ENCODE measurements at regions not wholly inside any gene's neighbourhood (a gene's known extent, or its start where the extent isn't known, plus 50 kb on each side); places are given as distances from the start of the nearest gene placed in this dataset.

DNA sequence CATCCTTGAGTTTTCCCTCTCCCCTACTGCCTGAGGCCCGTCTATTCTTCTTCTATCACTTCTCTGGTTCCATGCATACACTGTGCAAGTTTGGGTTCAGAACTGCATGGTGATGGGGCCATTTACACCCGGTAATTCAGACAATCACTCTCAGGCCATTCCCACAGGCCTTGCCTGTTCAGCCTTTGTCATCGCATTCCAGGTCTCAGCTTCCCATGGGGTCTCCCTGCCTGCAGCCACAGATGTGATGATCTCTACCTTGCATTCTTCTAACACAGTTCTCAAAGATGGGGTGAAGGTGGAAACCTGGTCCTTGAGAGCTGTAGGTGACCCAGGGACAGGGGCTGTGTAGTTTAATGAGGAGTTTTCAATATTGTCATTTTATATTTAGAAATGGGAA is 209.2 kb upstream of the TOPAZ1 start:
- no peaks in the 10 kb centered on the region for H3K9me3 Mint-ChIP-seq
- H3K27me3 Mint-ChIP-seq (ENCODE audit: low read depth): peaks cover 4% of the 10 kb centered on the region
- intact Hi-C loops (cut with micrococcal nuclease): no loop called here
- no peak overlapping the region for H3K27ac Mint-ChIP-seq
- no peak overlapping the region for H3K4me3 Mint-ChIP-seq
- H3K4me1 Mint-ChIP-seq (ENCODE audit: low read depth): no peaks in the 10 kb centered on the region
- CTCF ChIA-PET: no interaction called here
- DNase-seq: no peak
- H3K36me3 Mint-ChIP-seq (ENCODE audit: low read depth): no peaks in the 10 kb centered on the region

DNA sequence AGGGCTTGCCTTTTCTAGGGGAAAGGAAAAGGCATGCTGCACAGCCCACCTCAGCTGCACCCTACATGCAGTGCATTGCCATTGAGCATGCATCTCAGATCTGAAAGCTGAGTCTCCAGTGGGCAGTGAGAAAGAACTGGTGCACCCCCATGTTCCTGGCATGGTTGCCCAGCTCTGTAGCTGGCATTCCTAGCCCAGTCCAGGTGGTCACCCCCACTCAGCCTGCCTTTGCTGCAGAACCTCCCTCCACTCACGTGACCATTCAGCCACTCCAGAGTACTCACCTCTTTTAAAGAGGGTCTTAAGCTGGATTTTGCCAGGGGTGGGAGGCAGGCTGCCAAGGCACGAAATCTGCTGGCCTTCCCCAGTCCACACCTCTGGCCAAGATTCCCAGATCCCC is 208.6 kb upstream of the TOPAZ1 start:
- intact Hi-C loops (cut with micrococcal nuclease): no loop called here
- Mint-ChIP-seq H3K4me3 (no peak overlapping the region), H3K36me3 (ENCODE audit: low read depth) (no peaks in the 10 kb centered on the region), H3K27me3 (ENCODE audit: low read depth) (no peaks in the 10 kb centered on the region), H3K4me1 (ENCODE audit: low read depth) (no peaks in the 10 kb centered on the region), H3K9me3 (no peaks in the 10 kb centered on the region), H3K27ac (no peak overlapping the region)
- CTCF ChIA-PET: no interaction called here
- DNase-seq: no peak

DNA sequence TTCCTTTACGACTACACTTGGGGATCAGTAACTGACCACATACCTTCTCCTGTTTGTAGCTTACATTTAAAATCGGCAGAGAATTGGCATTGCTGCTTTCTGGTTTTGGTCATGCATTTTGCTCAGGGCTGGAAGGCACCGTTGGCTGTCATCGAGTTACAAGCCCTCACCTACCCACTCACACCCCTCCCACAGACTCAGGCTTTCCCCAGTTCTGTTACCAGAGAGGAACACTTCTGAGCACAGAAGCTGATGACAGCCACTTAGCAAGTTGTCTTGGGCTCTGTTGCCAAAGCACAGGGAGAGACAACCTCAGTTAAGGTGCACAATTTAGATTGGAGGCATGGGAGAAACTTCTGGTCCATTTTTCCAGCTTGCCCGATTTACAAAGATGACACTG is 204.8 kb upstream of the TOPAZ1 start:
- Mint-ChIP-seq H3K36me3 (ENCODE audit: low read depth) (no peaks in the 10 kb centered on the region), H3K27ac (no peak overlapping the region), H3K4me3 (no peak overlapping the region), H3K27me3 (ENCODE audit: low read depth) (peaks cover 3% of the 10 kb centered on the region), H3K9me3 (no peaks in the 10 kb centered on the region), H3K4me1 (ENCODE audit: low read depth) (no peaks in the 10 kb centered on the region)
- CTCF ChIA-PET: no interaction called here
- intact Hi-C loops (cut with micrococcal nuclease): no loop called here
- no peak for DNase-seq

DNA sequence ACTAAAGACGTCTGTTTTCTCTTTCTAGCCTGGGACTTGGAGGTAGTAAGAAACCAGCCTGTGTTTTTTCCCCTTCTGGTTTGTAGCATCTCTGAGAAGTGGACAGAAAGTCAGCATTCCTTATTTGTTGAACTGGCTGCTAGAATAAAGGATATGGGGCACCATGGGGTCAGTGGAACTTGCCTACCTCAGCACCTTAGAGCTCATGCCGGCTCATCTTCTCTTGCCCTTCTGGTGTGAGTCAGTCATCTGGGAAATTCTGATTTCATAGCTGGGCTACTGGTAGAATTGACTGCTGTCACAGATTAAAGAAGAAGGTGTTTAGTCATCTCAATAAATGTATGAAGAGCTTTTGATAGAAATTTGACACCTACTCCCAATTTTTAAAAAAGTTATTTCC is 202.7 kb upstream of the TOPAZ1 start:
- no peak for DNase-seq
- CTCF ChIA-PET: no interaction called here
- Mint-ChIP-seq H3K27ac (no peak overlapping the region), H3K36me3 (ENCODE audit: low read depth) (no peaks in the 10 kb centered on the region), H3K9me3 (no peaks in the 10 kb centered on the region), H3K4me1 (ENCODE audit: low read depth) (no peaks in the 10 kb centered on the region), H3K27me3 (ENCODE audit: low read depth) (peaks cover 5% of the 10 kb centered on the region), H3K4me3 (no peak overlapping the region)
- intact Hi-C loops (cut with micrococcal nuclease): no loop called here

DNA sequence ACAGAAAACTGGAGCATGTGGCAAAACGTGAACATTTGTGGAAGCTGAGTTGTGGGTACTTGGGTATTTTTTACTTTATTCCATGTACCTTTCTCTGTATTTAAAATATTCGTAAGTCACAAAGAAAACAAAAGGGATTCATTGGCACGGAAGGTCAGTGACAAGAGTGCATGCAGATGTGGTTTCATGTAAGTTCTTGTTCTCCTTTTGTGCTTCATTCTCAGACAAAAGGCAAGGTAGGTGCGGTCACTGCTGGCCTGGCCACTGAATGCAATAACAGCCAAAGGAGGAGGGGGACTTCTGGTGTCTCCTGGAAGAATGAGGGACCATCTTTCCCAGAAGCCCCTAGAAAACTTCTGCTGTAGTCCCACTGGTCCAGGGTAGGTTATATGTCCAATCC is 200.0 kb upstream of the TOPAZ1 start:
- peaks cover 6% of the 10 kb centered on the region for H3K4me1 Mint-ChIP-seq (ENCODE audit: low read depth)
- intact Hi-C loops (cut with micrococcal nuclease): no loop called here
- CTCF ChIA-PET: no interaction called here
- peaks cover 16% of the 10 kb centered on the region for H3K27me3 Mint-ChIP-seq (ENCODE audit: low read depth)
- no peak overlapping the region for H3K27ac Mint-ChIP-seq
- H3K9me3 Mint-ChIP-seq: no peaks in the 10 kb centered on the region
- no peak for DNase-seq
- H3K4me3 Mint-ChIP-seq: no peak overlapping the region
- H3K36me3 Mint-ChIP-seq (ENCODE audit: low read depth): no peaks in the 10 kb centered on the region

DNA sequence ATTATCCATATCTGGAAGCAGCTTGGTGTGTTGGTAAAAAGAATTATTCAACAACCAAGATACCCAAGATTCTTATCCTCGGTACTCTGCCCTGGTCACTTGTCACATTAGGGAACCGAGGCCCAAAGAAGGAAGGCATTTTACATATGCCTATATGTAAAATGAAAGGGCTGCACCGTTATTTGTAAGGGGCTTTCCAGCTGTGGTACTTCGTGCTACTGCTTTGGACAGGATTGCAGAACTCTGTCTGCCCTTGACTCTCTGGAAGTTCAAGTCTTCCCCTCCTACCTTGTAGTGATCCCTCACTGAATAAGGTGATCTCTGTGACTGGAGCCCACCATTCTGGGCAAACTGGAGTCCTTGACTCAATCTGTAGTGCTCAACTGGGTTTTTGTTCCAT is 198.9 kb upstream of the TOPAZ1 start:
- Mint-ChIP-seq H3K27ac (no peak overlapping the region), H3K27me3 (ENCODE audit: low read depth) (peaks cover 20% of the 10 kb centered on the region), H3K9me3 (no peaks in the 10 kb centered on the region), H3K36me3 (ENCODE audit: low read depth) (no peaks in the 10 kb centered on the region), H3K4me1 (ENCODE audit: low read depth) (peaks cover 6% of the 10 kb centered on the region), H3K4me3 (no peak overlapping the region)
- no peak for DNase-seq
- intact Hi-C loops (cut with micrococcal nuclease): no loop called here
- CTCF ChIA-PET: no interaction called here

DNA sequence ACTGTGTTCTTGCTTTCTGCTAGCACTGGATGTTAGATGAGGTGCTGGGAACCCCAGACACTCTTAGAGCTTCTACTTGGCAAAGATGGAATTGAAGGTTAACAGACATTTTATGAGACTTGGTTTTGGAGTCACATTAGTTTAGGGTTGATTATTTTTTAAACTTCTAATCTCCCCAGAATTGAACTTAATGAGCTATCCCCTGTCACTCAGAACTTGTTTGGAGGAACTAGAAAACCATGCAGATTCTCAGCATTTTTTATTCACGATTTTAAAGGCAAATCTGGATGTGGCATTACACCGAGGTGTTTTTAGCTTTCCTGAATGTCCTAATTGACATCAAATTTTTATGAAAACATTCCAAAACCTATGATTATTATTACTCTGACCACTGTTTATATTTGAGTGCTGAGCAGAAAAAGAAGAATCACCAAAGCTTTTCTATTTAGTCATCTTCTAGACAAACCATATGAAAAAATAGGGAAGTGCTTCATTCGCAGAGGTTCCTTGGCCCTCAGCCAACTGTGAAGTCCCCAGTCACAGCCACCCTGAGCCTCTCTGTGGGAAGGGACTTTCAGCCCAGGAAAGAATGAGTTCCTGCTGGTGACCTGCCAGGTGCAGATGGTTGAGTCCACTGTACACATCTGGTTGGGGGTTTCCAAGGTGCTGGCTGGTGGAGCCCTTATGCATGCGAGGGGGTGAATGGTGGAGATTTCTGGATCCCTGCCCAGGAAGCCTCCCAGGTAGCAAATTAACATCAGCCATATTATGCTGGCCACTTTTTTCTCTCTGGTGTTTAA is 196.0 kb upstream of the TOPAZ1 start:
- peaks cover 6% of the 10 kb centered on the region for H3K4me1 Mint-ChIP-seq (ENCODE audit: low read depth)
- H3K36me3 Mint-ChIP-seq (ENCODE audit: low read depth): no peaks in the 10 kb centered on the region
- peaks cover 17% of the 10 kb centered on the region for H3K27me3 Mint-ChIP-seq (ENCODE audit: low read depth)
- H3K9me3 Mint-ChIP-seq: no peaks in the 10 kb centered on the region
- H3K4me3 Mint-ChIP-seq: no peak overlapping the region
- no peak overlapping the region for H3K27ac Mint-ChIP-seq
- CTCF ChIA-PET: interaction anchor here (0.5 kb wide), 1 partner anchor 9 kb away, joined by 3 read pairs; no protein-coding TSS in a partner anchor
- intact Hi-C loops (cut with micrococcal nuclease): no loop called here
- DNase-seq: peak; percentile 68

DNA sequence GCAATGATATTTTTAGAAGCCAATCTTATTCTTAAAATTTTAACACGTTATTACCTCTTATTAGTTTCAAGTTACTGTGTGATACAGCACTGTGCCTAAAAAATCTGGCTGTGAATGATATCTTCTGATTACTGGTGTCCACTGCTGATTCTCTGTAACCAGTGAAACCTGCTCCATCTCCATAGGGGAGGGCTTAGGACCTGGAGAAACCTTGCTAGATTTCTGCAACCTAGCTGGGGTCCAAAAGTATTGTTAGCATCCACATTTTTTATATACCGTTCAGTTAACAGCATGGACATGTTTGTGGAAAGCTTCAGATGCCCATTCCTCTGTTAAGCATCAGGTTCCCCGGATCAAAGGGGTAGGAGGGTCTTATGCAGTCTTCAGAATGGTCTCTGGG is 193.9 kb upstream of the TOPAZ1 start:
- peaks cover 6% of the 10 kb centered on the region for H3K4me1 Mint-ChIP-seq (ENCODE audit: low read depth)
- no peaks in the 10 kb centered on the region for H3K36me3 Mint-ChIP-seq (ENCODE audit: low read depth)

DNA sequence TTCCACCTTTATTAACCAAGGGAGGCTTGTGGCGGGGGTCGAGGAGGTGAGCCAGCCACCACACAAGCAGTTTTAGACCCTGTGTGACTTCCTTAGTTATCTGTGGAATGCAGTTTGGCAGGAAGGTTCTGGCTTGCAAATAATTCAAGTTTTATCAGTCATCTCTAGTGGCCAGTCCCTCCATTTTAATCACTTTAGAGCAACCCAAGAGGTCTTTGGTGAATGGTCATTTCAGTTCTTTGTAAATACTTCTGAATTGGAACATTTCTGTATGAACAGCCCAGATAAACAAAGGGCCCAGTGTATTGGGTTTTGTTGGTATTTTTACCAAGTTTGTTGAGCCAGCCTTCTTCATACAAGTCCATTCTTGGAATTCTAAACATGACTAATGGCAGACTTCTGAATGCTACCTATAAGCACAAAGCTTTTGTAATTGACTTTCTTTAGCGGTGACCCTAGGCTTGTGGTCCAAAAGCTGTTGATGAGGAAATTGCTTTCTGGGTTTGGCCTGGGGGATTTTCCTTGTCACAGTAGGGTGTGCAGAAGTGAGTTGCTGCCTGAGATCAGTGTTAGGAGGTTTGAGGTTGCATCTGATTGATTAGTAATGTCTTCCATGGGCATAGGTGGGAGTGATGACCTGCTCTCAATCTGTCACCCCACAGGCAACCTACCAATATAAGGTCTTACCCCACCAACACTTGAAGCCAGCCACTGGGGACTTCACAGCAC is 193.3 kb upstream of the TOPAZ1 start:
- Mint-ChIP-seq H3K27me3 (ENCODE audit: low read depth) (peaks cover 18% of the 10 kb centered on the region), H3K36me3 (ENCODE audit: low read depth) (no peaks in the 10 kb centered on the region), H3K4me3 (no peak overlapping the region), H3K27ac (no peak overlapping the region), H3K9me3 (no peaks in the 10 kb centered on the region), H3K4me1 (ENCODE audit: low read depth) (peaks cover 6% of the 10 kb centered on the region)
- CTCF ChIA-PET: no interaction called here
- DNase-seq: no peak
- intact Hi-C loops (cut with micrococcal nuclease): no loop called here

More for the DNA sequence above, 193.9 kb upstream of the TOPAZ1 start:
- Mint-ChIP-seq H3K4me3 (no peak overlapping the region), H3K9me3 (no peaks in the 10 kb centered on the region), H3K27me3 (ENCODE audit: low read depth) (peaks cover 18% of the 10 kb centered on the region), H3K27ac (no peak overlapping the region)
- CTCF ChIA-PET: no interaction called here
- intact Hi-C loops (cut with micrococcal nuclease): no loop called here
- no peak for DNase-seq

DNA sequence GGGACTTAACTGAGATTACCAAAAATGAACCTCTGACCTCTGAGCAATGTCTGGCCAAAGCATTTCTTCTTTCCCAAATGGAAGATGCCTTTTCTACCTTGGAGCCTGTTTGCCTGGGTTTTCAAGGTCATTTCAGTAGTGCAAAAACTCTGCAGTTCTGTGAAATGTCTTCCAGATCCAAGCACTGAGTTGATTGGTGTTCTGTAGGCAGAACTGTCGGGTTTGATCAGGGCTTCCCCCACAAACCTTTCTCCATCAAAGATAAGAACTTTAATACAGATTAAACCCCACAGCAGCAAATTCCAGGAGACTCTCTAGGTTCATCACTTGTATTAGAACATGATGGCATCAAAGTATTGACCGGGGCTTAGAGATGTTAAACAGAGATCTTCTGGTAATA is 192.7 kb upstream of the TOPAZ1 start:
- Mint-ChIP-seq H3K27ac (no peak overlapping the region), H3K27me3 (ENCODE audit: low read depth) (peaks cover 18% of the 10 kb centered on the region), H3K9me3 (no peaks in the 10 kb centered on the region), H3K36me3 (ENCODE audit: low read depth) (no peaks in the 10 kb centered on the region), H3K4me1 (ENCODE audit: low read depth) (peaks cover 6% of the 10 kb centered on the region), H3K4me3 (no peak overlapping the region)
- CTCF ChIA-PET: no interaction called here
- intact Hi-C loops (cut with micrococcal nuclease): no loop called here
- DNase-seq: no peak

DNA sequence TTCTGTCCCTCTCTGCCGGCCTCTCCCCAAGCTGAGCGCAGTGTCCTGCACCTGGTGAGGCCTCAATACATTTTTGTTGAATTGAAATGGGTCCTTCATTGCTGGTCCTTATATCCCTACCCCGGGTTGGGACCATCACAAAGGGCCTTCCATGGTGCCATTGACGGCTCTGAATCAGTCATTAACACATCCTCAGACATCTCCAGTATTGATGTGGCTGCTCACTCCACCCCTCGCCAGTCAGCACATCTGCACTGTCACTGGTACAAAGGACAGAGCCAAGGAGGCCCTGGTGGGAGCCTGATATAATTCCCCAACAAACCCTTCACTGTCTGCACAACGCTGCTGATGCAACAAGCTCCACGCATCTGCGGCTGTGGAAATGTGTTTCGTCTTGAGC is 191.6 kb upstream of the TOPAZ1 start:
- CTCF ChIA-PET: interaction anchor here (0.7 kb wide), 1 partner anchor 64 kb away, joined by 3 read pairs; no protein-coding TSS in a partner anchor
- no peak overlapping the region for H3K4me3 Mint-ChIP-seq
- H3K4me1 Mint-ChIP-seq (ENCODE audit: low read depth): peaks cover 6% of the 10 kb centered on the region
- peaks cover 14% of the 10 kb centered on the region for H3K27me3 Mint-ChIP-seq (ENCODE audit: low read depth)
- DNase-seq: no peak
- no peak overlapping the region for H3K27ac Mint-ChIP-seq
- no peaks in the 10 kb centered on the region for H3K9me3 Mint-ChIP-seq
- intact Hi-C loops (cut with micrococcal nuclease): no loop called here
- H3K36me3 Mint-ChIP-seq (ENCODE audit: low read depth): no peaks in the 10 kb centered on the region

DNA sequence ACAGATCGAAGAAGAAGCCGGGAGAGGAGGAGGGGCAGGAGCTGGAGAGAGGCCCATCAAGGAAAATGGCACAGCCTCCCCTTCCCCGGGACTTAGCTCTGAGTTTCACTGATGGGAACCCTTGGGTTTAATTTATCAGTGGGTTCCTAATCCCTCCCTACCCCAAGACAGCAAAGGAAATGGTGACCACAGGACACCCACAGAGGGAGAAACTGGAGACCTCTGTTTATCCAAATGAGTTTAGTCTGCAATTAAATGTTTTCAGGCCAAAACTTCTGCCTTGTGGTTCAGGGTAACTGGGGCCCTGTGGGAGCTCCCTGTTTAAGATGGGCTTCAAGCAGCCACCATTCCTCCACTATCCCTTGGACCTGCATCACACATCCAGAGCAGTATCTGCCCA is 190.8 kb upstream of the TOPAZ1 start:
- no peak overlapping the region for H3K4me3 Mint-ChIP-seq
- CTCF ChIA-PET: interaction anchor here (0.5 to 0.7 kb wide), 2 partner anchors 41 to 64 kb away, joined by 3 read pairs; no protein-coding TSS in a partner anchor
- intact Hi-C loops (cut with micrococcal nuclease): no loop called here
- no peak for DNase-seq
- H3K27me3 Mint-ChIP-seq (ENCODE audit: low read depth): peaks cover 11% of the 10 kb centered on the region
- no peaks in the 10 kb centered on the region for H3K36me3 Mint-ChIP-seq (ENCODE audit: low read depth)
- H3K27ac Mint-ChIP-seq: no peak overlapping the region
- H3K4me1 Mint-ChIP-seq (ENCODE audit: low read depth): peaks cover 2% of the 10 kb centered on the region
- no peaks in the 10 kb centered on the region for H3K9me3 Mint-ChIP-seq

DNA sequence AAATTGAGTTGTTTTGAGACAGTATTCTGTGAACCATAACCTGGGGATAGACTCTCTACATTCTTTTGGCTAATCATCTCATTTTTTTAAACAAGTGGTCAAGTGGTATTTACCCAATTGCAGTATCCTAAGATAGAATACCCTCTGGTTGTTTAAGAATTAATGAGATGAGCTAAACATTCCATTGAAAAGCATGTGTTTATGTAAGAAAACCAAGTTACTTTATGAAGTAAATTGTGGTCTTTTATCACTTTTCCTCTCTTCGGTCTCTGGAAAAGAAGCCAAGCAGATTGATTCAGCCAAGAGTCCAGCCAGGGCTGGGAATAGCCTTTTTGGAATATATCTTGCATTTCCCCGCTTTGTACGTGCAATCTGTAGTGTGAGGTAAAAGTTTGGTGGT is 185.7 kb upstream of the TOPAZ1 start:
- no peak overlapping the region for H3K27ac Mint-ChIP-seq
- no peaks in the 10 kb centered on the region for H3K36me3 Mint-ChIP-seq (ENCODE audit: low read depth)
- CTCF ChIA-PET: no interaction called here
- no peak for DNase-seq
- no peaks in the 10 kb centered on the region for H3K9me3 Mint-ChIP-seq
- peaks cover 6% of the 10 kb centered on the region for H3K27me3 Mint-ChIP-seq (ENCODE audit: low read depth)
- intact Hi-C loops (cut with micrococcal nuclease): no loop called here
- peaks cover 32% of the 10 kb centered on the region for H3K4me1 Mint-ChIP-seq (ENCODE audit: low read depth)
- H3K4me3 Mint-ChIP-seq: no peak overlapping the region

Data from activated naive CD4-positive, alpha-beta T cell treated with anti-CD3 and anti-CD28 coated beads for 36 hours (primary cell).